H1 (cell line): ENCODE measurements at regions not wholly inside any gene's neighbourhood (a gene's known extent, or its start where the extent isn't known, plus 50 kb on each side); places are given as distances from the start of the nearest gene placed in this dataset.
"Not testable (repeated sequence)": the region's sequence is repeated elsewhere in the genome, so short reads cannot be mapped to it uniquely, and the experiment has no call there.

Experiments used
- CTCF ChIA-PET: fragments of 300-600 bp; sonication (Branson Sonifier 250); formaldehyde crosslinking; loops from one replicate; lab custom pipeline; 2021; ENCODE audit not compliant: partially characterized antibody; lab: Charles Lee
- POLR2A ChIA-PET: fragments of 300-600 bp; sonication (Branson Sonifier 250); formaldehyde crosslinking; loops from one replicate; lab custom pipeline; 2021; ENCODE audit warnings: inconsistent platforms; ENCODE audit not compliant: partially characterized antibody; lab: Charles Lee
- DNase-seq, 2 experiments: peaks; one replicate each; pipeline versions ENCODE4 v3.0.0 to v3.0.0-alpha.2; 2010 to 2022; ENCODE audit warnings: low spot score in 2 of 2, low read depth in 1 of 2, mixed read lengths in 1 of 2
- FAIRE-seq: peaks from 2 replicates; lab custom pipeline; 2011; peaks lifted over from hg19 to GRCh38; lab: Jason Lieb, UNC
- H2AFZ ChIP-seq: 2 replicates; pipeline ENCODE4 v1.8.1; 2012; ENCODE audit warnings: low read length, inconsistent platforms
- H2AK5ac ChIP-seq: 2 replicates; pipeline ENCODE4 v1.6.1; 2013; ENCODE audit warnings: low read depth, low read length
- H2BK120ac ChIP-seq: replicated peaks from 2 replicates; pipeline ENCODE3; 2013; ENCODE audit warnings: low read depth, low read length, inconsistent platforms
- H2BK12ac ChIP-seq: 2 replicates; pipeline ENCODE4 v1.6.1; 2013; ENCODE audit warnings: low read depth, low read length
- H2BK15ac ChIP-seq: 2 replicates; pipeline ENCODE4 v1.6.1; 2013; ENCODE audit warnings: low read length
- H2BK20ac ChIP-seq: 2 replicates; pipeline ENCODE4 v1.6.1; 2013; ENCODE audit warnings: low read length
- H2BK5ac ChIP-seq: 2 replicates; pipeline ENCODE4 v1.6.1; 2013; ENCODE audit warnings: low read depth, low read length
- H3K14ac ChIP-seq: 2 replicates; pipeline ENCODE4 v1.6.1; 2013; ENCODE audit warnings: inconsistent platforms; ENCODE audit not compliant: insufficient read length
- H3K18ac ChIP-seq: 2 replicates; pipeline ENCODE4 v1.6.1; 2013; ENCODE audit warnings: low read length; ENCODE audit errors: extremely low read depth
- H3K23ac ChIP-seq: 2 replicates; pipeline ENCODE4 v1.6.1; 2013; ENCODE audit warnings: inconsistent platforms; ENCODE audit not compliant: insufficient read length
- H3K23me2 ChIP-seq: 2 replicates; pipeline ENCODE4 v1.6.1; 2013; ENCODE audit warnings: low read depth, low read length
- H3K27ac ChIP-seq: 2 replicates; pipeline ENCODE4 v1.6.1; 2011; ENCODE audit warnings: low read depth, low read length, inconsistent platforms
- H3K27me3 ChIP-seq, 4 experiments: replicated peaks in 1 of 4; 1 replicate in 1 of 4; 2 replicates in 3 of 4; pipeline versions ENCODE4 v1.6.1 to v1.8.1; 2011 to 2013; ENCODE audit warnings: low read length in 3 of 4, mild to moderate bottlenecking in 3 of 4, inconsistent platforms in 2 of 4, mixed read lengths in 2 of 4, moderate library complexity in 1 of 4; ENCODE audit not compliant: control insufficient read depth in 3 of 4, insufficient read depth in 3 of 4; ENCODE audit errors: extremely low read depth in 1 of 4
- H3K36me3 ChIP-seq, 4 experiments: 2 replicates each; pipeline versions ENCODE4 v1.6.1 to v1.8.1; 2011 to 2013; ENCODE audit warnings: mild to moderate bottlenecking in 4 of 4, low read length in 3 of 4, moderate library complexity in 2 of 4, control low read depth in 1 of 4, inconsistent platforms in 1 of 4; ENCODE audit not compliant: insufficient read depth in 4 of 4, control insufficient read depth in 2 of 4
- H3K4ac ChIP-seq: replicated peaks from 2 replicates; pipeline ENCODE3; 2013; ENCODE audit warnings: low read length, low read depth, mixed read lengths, inconsistent platforms; ENCODE audit not compliant: insufficient read length
- H3K4me1 ChIP-seq, 4 experiments: replicated peaks in 1 of 4; 1 replicate in 1 of 4; 2 replicates in 3 of 4; pipeline versions ENCODE4 v1.6.1 to v1.8.1; 2011 to 2013; ENCODE audit warnings: low read length in 3 of 4, inconsistent platforms in 2 of 4, mixed read lengths in 1 of 4; ENCODE audit not compliant: insufficient read depth in 4 of 4, control insufficient read depth in 3 of 4
- H3K4me2 ChIP-seq, 2 experiments: 2 replicates each; pipeline versions ENCODE4 v1.6.1 to v1.8.1; 2011 to 2013; ENCODE audit warnings: low read depth in 2 of 2, low read length in 2 of 2, control low read depth in 1 of 2, inconsistent platforms in 1 of 2, mild to moderate bottlenecking in 1 of 2; ENCODE audit not compliant: insufficient read depth in 1 of 2
- H3K4me3 ChIP-seq, 4 experiments: fragments of 200-600, 300-600 bp in 1 of 4; sonication (generic), shearing (Covaris generic), sonication (Bioruptor Twin) in 1 of 4; 2 replicates each; pipeline versions ENCODE4 v1.5.1 to v1.8.1; 2011 to 2016; ENCODE audit warnings: low read length in 4 of 4, low read depth in 3 of 4, control low read depth in 2 of 4, inconsistent platforms in 2 of 4, mild to moderate bottlenecking in 2 of 4, mixed read lengths in 1 of 4, moderate library complexity in 1 of 4; ENCODE audit not compliant: insufficient read depth in 2 of 4; ENCODE audit errors: extremely low read depth in 1 of 4
- H3K56ac ChIP-seq: replicated peaks from 2 replicates; pipeline ENCODE3; 2013; ENCODE audit warnings: low read depth, mild to moderate bottlenecking, mixed read lengths, low read length, inconsistent platforms; ENCODE audit not compliant: insufficient read length
- H3K79me1 ChIP-seq: 2 replicates; pipeline ENCODE4 v1.6.1; 2013; ENCODE audit warnings: low read depth, low read length, control low read depth
- H3K79me2 ChIP-seq, 2 experiments: 2 replicates each; pipeline versions ENCODE4 v1.6.1 to v1.8.1; 2012 to 2013; ENCODE audit warnings: low read length in 2 of 2, mild to moderate bottlenecking in 2 of 2, inconsistent platforms in 1 of 2; ENCODE audit not compliant: insufficient read depth in 2 of 2, control insufficient read depth in 1 of 2
- H3K9ac ChIP-seq, 4 experiments: replicated peaks in 1 of 4; 1 replicate in 1 of 4; 2 replicates in 3 of 4; pipeline versions ENCODE4 v1.6.1 to v1.8.1; 2011 to 2013; ENCODE audit warnings: low read depth in 3 of 4, low read length in 3 of 4, control low read depth in 2 of 4, mild to moderate bottlenecking in 2 of 4, moderate library complexity in 2 of 4, inconsistent platforms in 1 of 4; ENCODE audit errors: extremely low read depth in 1 of 4
- H3K9me3 ChIP-seq, 2 experiments: 2 replicates each; pipeline versions ENCODE4 v1.6.1 to v1.8.1; 2012 to 2013; ENCODE audit warnings: mild to moderate bottlenecking in 2 of 2, moderate library complexity in 2 of 2, control low read depth in 1 of 2, inconsistent platforms in 1 of 2, low read depth in 1 of 2, low read length in 1 of 2, mixed read lengths in 1 of 2; ENCODE audit not compliant: insufficient read depth in 2 of 2
- H4K20me1 ChIP-seq, 2 experiments: replicated peaks in 1 of 2; 2 replicates each; pipeline versions ENCODE3 to v1.8.1; 2011 to 2013; ENCODE audit warnings: inconsistent platforms in 2 of 2, low read length in 2 of 2, mild to moderate bottlenecking in 1 of 2; ENCODE audit not compliant: insufficient read depth in 2 of 2, control insufficient read depth in 1 of 2
- H4K5ac ChIP-seq: 2 replicates; pipeline ENCODE4 v1.6.1; 2013; ENCODE audit warnings: low read length, low read depth, mixed read lengths, inconsistent platforms; ENCODE audit not compliant: insufficient read length
- H4K8ac ChIP-seq: 2 replicates; pipeline ENCODE4 v1.8.0; 2013; ENCODE audit warnings: mild to moderate bottlenecking, moderate library complexity, low read length, inconsistent platforms; ENCODE audit not compliant: insufficient read depth; ENCODE audit errors: extremely low read depth
- H4K91ac ChIP-seq: replicated peaks from 2 replicates; pipeline ENCODE3; 2013; ENCODE audit warnings: low read length, mixed read lengths, inconsistent platforms; ENCODE audit not compliant: insufficient read length
- RAD21 ChIP-seq, 2 experiments: IDR thresholded peaks in 1 of 2; conservative IDR thresholded peaks in 1 of 2; 2 replicates each; pipeline ENCODE4 v1.6.1; 2011; ENCODE audit warnings: low read depth in 2 of 2, low read length in 2 of 2, improper control_type of control experiment in 1 of 2, inconsistent platforms in 1 of 2, mild to moderate bottlenecking in 1 of 2, moderate library complexity in 1 of 2
- WGBS, 2 experiments: shearing (Covaris generic) in 1 of 2; methylation state at CpG; one replicate each; pipeline versions ENCODE4 v1.1.6 to v1.1.7; 2013 to 2015; ENCODE audit warnings: low lambda C conversion rate in 2 of 2, mixed read lengths in 2 of 2, inconsistent platforms in 1 of 2, low coverage in 1 of 2, missing lambda C conversion rate in 1 of 2; ENCODE audit not compliant: insufficient replicate concordance in 2 of 2, insufficient coverage in 1 of 2, insufficient read length in 1 of 2; ENCODE audit errors: extremely low coverage in 1 of 2, missing lambda C conversion rate in 1 of 2; 5-methylcytosine and 5-hydroxymethylcytosine counted together

DNA sequence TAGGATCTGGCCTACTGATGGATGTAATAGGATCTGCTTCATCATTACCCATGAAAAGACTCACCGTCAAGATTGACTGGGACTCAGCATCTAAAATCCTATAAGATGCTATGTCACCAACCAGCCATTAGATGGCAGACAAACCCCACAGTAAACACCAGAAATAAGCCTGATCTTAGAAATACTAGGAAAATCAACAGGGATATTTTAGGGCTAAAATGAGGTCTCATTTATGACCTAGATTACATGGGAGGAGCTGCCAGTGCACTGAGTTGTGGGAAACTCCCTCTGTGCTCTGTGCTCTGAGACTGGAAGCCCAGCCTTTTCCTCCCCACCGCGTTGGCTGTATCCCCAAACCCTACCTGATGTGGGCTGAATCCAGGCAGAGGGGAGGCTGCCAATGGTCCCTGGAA is 1335.8 kb downstream of the RPIA start:
- H3K4me1 ChIP-seq, H3K79me1 ChIP-seq, H3K56ac ChIP-seq, H3K9ac ChIP-seq, H4K91ac ChIP-seq, H3K23ac ChIP-seq, H2AFZ ChIP-seq, H3K14ac ChIP-seq, CTCF ChIA-PET, H3K18ac ChIP-seq, H3K4ac ChIP-seq, H3K79me2 ChIP-seq, H3K23me2 ChIP-seq, H3K27me3 ChIP-seq, H2AK5ac ChIP-seq, DNase-seq, H4K20me1 ChIP-seq, H3K4me3 ChIP-seq, H3K36me3 ChIP-seq, H2BK20ac ChIP-seq, H2BK120ac ChIP-seq, H2BK15ac ChIP-seq, H2BK12ac ChIP-seq, H4K5ac ChIP-seq, H3K4me2 ChIP-seq, H4K8ac ChIP-seq, H3K27ac ChIP-seq, POLR2A ChIA-PET, H3K9me3 ChIP-seq, H2BK5ac ChIP-seq: not testable (repeated sequence)
- FAIRE-seq, result peak; percentile 93
- WGBS, 2 experiments, result 37% methylated on average over 3 of the region's 3 CpGs; no CpG with 5 or more reads in 1 of the 2 experiments
- peak in 1 of 2 experiments; percentile 5; a peak in 1 of 4 replicates for TF ChIP-seq RAD21 (IDR thresholded peaks at IDR 0.05 in 1 of 2, conservative IDR thresholded peaks at IDR 0.05 in 1 of 2; ENCODE audit: low read depth in 2 of 2, low read length in 2 of 2)
